Suprapubic skin (tissue), 4 donors: ENCODE measurements at regions not wholly inside any gene's neighbourhood (a gene's known extent, or its start where the extent isn't known, plus 50 kb on each side); places are given as distances from the start of the nearest gene placed in this dataset.

ENCODE experiments used
- DNase-seq, 2 donors: peaks; one replicate each; pipeline ENCODE4 v3.0.0-alpha.2; 2019; ENCODE audit warnings: low spot score in 2 of 2
- H3K27ac ChIP-seq: fragments of 200-600 bp; sonication (generic); one replicate; pipeline ENCODE4 v1.5.1; 2019
- H3K27me3 ChIP-seq: fragments of 200-600 bp; sonication (generic); one replicate; pipeline ENCODE4 v1.5.1; 2019
- H3K36me3 ChIP-seq: fragments of 200-600 bp; sonication (generic); one replicate; pipeline ENCODE4 v1.5.1; 2019
- H3K4me1 ChIP-seq: fragments of 200-600 bp; sonication (generic); one replicate; pipeline ENCODE4 v1.5.1; 2019
- H3K4me3 ChIP-seq: fragments of 200-600 bp; sonication (generic); one replicate; pipeline ENCODE4 v1.5.1; 2019; ENCODE audit warnings: mild to moderate bottlenecking
- H3K9me3 ChIP-seq: fragments of 200-600 bp; sonication (generic); one replicate; pipeline ENCODE4 v1.5.1; 2019
- EP300 ChIP-seq: sonication (generic); formaldehyde crosslinking; IDR thresholded peaks from one replicate; pipeline ENCODE4 v1.6.1; 2017; ENCODE audit warnings: antibody characterized with exemption
- POLR2A ChIP-seq, 2 donors: fragments of 450-650 bp; IDR thresholded peaks; one replicate each; pipeline ENCODE4 v1.6.1; 2017; ENCODE audit warnings: antibody characterized with exemption in 2 of 2, mild to moderate bottlenecking in 2 of 2, moderate library complexity in 2 of 2
- POLR2AphosphoS5 ChIP-seq, 3 donors: sonication (generic); formaldehyde crosslinking; IDR thresholded peaks; one replicate each; pipeline ENCODE4 v1.6.1; 2017; ENCODE audit warnings: antibody characterized with exemption in 3 of 3
- WGBS: methylation state at CpG from one replicate; pipeline ENCODE4 v1.1.5; 2018; 5-methylcytosine and 5-hydroxymethylcytosine counted together
- TF ChIP-seq, protein P1 (sequence below), 2 donors: fragments of 200-600 bp in 1 of 2; fragments of 450-650 bp in 1 of 2; sonication (generic) in 1 of 2; IDR thresholded peaks; one replicate each; pipeline ENCODE4 v1.5.1; 2016 to 2019; ENCODE audit warnings: antibody characterized with exemption in 2 of 2, mild to moderate bottlenecking in 1 of 2, moderate library complexity in 1 of 2

DNA sequence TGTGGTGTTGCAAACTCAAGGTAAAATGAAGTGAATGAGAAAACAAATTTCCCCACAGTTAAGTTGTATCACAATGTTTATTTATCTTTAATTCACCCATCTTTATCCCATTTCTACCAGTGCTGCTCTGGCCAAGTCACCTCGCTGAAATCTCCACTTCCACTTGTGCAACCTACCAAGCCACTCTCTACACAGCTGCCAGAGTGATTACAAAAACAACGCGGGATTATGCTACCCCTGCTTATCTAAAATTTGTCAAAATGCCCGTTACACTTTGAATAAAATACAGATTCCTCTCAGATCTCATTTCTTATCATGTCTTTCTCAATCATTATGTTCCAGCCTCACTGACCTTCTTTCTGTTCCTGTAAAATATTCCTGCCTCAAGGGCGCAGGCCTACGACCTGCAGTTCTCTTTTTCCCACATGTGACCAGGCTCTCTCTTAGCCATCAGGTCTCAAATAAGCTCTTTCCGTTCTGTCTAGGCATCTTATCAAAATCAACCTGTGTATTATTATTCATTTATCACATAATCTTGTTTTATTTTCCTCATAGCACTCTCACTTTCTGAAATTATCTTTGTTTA is 95.6 kb downstream of the NTMT2 start:
- Histone ChIP-seq H3K27ac (no peak overlapping the region), H3K27me3 (no peaks in the 10 kb centered on the region), H3K36me3 (no peaks in the 10 kb centered on the region), H3K9me3 (no peaks in the 10 kb centered on the region), H3K4me1 (peaks cover 11% of the 10 kb centered on the region), H3K4me3 (no peak overlapping the region)
- TF ChIP-seq, protein P1, sequence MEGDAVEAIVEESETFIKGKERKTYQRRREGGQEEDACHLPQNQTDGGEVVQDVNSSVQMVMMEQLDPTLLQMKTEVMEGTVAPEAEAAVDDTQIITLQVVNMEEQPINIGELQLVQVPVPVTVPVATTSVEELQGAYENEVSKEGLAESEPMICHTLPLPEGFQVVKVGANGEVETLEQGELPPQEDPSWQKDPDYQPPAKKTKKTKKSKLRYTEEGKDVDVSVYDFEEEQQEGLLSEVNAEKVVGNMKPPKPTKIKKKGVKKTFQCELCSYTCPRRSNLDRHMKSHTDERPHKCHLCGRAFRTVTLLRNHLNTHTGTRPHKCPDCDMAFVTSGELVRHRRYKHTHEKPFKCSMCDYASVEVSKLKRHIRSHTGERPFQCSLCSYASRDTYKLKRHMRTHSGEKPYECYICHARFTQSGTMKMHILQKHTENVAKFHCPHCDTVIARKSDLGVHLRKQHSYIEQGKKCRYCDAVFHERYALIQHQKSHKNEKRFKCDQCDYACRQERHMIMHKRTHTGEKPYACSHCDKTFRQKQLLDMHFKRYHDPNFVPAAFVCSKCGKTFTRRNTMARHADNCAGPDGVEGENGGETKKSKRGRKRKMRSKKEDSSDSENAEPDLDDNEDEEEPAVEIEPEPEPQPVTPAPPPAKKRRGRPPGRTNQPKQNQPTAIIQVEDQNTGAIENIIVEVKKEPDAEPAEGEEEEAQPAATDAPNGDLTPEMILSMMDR (IDR thresholded peaks at IDR 0.05) = no peak
- TF ChIP-seq POLR2AphosphoS5 (IDR thresholded peaks at IDR 0.05) (no peak), POLR2A (IDR thresholded peaks at IDR 0.05) (no peak), EP300 (no peak)
- WGBS = 85% methylated on average over 7 of the region's 7 CpGs
- no peak for DNase-seq

DNA sequence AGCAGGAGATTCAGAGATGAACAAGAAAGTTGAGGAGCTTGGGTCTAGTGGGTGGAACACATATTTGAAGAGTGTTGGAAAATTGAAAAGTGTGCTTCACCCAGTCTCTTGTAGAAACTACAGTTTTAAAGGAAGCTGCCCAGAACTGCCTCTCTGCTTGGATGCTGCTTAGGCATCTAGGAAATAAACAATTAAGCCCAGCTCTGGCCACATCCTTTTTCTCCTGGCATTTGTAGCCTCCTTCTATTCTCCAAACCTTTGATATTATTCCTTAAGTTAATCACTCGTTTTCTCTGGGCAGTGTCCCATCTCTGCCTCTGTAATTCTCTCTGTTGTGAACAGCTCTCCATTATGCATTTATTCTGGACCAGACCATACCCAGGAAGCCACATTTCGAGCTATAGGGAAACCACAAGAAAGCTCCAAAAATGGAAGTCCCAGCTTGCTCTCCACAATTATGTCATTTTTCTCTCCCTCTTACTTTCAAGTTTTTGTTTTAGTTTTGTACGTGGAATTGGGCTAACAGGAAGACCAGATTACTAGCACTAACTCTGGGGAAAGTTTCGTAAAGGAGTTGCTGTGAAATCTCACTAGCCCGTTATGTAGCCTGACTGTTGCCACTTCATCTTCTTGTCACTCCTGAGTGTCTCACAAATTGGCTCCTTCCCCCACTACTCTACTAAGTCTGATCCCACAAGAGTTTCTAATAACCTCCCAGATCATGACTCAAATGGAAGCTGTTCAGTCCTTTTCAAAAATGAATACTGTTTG is 102.2 kb downstream of the NTMT2 start:
- H3K4me3 ChIP-seq = no peak overlapping the region
- H3K36me3 ChIP-seq = no peaks in the 10 kb centered on the region
- peaks cover 3% of the 10 kb centered on the region for H3K9me3 ChIP-seq
- TF ChIP-seq POLR2AphosphoS5 (IDR thresholded peaks at IDR 0.05) (no peak), EP300 (no peak), POLR2A (IDR thresholded peaks at IDR 0.05) (no peak)
- TF ChIP-seq, protein P1 (IDR thresholded peaks at IDR 0.05) = no peak
- H3K4me1 ChIP-seq = no peaks in the 10 kb centered on the region
- WGBS = 51% methylated on average over 5 of the region's 5 CpGs
- no peak for DNase-seq
- H3K27ac ChIP-seq = no peak overlapping the region
- no peaks in the 10 kb centered on the region for H3K27me3 ChIP-seq

DNA sequence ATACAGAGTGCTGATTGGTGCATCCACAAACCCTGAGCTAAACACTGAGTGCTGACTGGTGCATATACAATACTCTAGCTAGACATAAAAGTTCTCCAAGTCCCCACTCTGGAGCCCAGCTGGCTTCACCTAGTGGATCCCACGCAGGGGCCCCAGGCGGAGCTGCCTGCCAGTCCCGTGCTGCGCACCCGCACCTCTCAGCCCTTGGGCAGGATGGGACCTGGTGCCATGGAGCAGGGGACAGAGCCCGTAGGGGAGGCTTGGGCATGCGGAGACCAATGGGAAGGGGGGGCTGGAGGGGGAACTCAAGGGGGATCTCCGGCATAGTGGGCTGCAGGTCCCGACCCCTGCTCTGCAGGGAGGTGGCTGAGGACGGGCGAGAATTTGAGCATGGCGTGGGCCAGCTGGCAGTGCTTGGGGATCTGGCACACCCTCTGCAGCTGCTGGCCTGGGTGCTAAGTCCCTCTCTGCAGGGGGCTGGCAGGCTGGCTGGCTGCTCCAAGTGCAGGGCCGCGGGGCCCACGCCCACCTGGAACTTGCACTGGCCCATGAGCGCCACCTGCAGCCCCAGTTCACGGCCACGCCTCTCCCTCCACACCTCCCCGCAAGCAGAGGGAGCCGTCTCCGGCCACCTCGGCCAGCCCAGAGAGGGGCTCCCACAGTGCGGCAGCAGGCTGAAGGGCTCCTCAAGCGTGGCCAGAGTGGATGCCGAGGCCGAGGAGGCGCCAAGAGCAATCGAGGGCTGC is 104.9 kb downstream of the NTMT2 start:
- 99% methylated on average over 22 of the region's 28 CpGs for WGBS
- Histone ChIP-seq H3K27me3 (no peaks in the 10 kb centered on the region), H3K36me3 (no peaks in the 10 kb centered on the region), H3K4me1 (no peaks in the 10 kb centered on the region), H3K27ac (no peak overlapping the region), H3K4me3 (no peak overlapping the region), H3K9me3 (peaks cover 3% of the 10 kb centered on the region)
- no peak for TF ChIP-seq POLR2AphosphoS5 (IDR thresholded peaks at IDR 0.05)
- TF ChIP-seq EP300 = no peak
- TF ChIP-seq POLR2A (IDR thresholded peaks at IDR 0.05) = no peak
- TF ChIP-seq, protein P1 (IDR thresholded peaks at IDR 0.05) = no peak
- DNase-seq = no peak

DNA sequence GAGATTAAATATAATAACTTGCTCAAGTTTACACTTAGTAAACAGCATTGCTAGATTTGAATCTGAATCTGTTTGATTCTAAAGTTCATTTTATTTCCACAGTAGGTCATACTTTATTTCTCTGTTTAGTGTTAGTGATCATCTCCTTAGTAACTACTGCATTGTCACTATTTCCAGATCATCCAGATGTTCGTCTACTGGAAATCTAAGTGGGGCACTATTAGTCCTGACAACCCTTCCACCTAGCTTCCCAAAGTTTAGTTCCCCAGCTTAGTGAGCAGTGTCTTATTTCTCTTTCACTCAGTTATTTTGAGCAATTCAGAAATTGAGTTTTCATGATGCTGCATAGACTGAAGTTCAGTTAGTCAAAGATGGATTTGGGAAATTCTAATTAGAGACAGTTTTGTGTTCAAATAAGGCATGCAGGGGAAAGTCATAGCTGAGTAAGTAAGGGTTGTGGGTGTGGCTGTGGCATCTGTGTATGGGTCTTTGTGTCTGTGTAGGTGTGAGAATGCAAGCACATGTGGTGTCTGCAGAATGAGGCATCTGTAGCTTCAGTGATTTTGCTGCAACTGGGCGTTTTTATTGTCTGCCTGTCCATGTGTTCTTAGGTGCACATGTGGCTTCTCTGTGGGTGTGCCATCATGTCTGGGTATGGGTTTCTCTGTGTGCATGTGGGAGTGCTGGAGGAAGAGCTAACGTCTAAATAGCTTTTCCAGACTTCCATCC is 107.3 kb downstream of the NTMT2 start:
- WGBS = 48% methylated on average over 3 of the region's 3 CpGs
- H3K27ac ChIP-seq = no peak overlapping the region
- no peak overlapping the region for H3K4me3 ChIP-seq
- peaks cover 3% of the 10 kb centered on the region for H3K9me3 ChIP-seq
- TF ChIP-seq EP300 (no peak), POLR2A (IDR thresholded peaks at IDR 0.05) (no peak), POLR2AphosphoS5 (IDR thresholded peaks at IDR 0.05) (no peak)
- TF ChIP-seq, protein P1 (IDR thresholded peaks at IDR 0.05) = no peak
- no peaks in the 10 kb centered on the region for H3K4me1 ChIP-seq
- no peak for DNase-seq
- no peaks in the 10 kb centered on the region for H3K27me3 ChIP-seq
- H3K36me3 ChIP-seq = no peaks in the 10 kb centered on the region
